ENCODE measurements at regions not wholly inside any gene's neighbourhood (a gene's known extent, or its start where the extent isn't known, plus 50 kb on each side); places are given as distances from the start of the nearest gene placed in this dataset.

- no peaks in the 10 kb centered on the region for H4K20me1 ChIP-seq (ENCODE audit: insufficient read depth, low read length)
These were observed 238.3 kb upstream of the KLF12 start for GRCh38 chr13:74372511-74372910.

DNA sequence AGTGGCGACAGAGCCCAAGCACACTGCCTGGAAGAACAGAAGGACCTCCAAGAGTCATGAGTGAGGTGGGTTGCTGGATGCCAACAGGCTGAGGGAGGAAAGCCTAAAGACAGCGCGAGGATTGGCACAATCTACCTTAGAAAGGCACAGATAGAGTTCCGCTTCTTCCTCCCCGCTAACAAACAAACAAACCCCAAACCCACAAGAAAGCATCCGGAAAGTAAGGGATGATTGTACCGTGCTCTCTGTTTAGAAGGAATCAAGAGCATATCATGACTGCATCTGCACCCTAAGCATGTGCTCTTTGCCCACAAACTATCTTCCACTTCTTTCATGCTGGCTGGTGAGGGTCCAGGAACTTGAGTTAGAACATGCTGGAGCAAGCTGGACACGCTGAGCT is 233.0 kb upstream of the KLF12 start:
- DNase-seq, result no peak
- Histone ChIP-seq H3K9me3 (replicated peaks; ENCODE audit: insufficient read depth, low read length) (no peaks in the 10 kb centered on the region), H2AFZ (ENCODE audit: low read length) (no peak overlapping the region), H3K4me2 (ENCODE audit: low read depth, low read length) (no peak overlapping the region), H3K4me3 (ENCODE audit: low read length) (no peak overlapping the region), H3K27me3 (replicated peaks; ENCODE audit: insufficient read depth, low read length) (no peaks in the 10 kb centered on the region), H3K9ac (ENCODE audit: low read length) (no peak overlapping the region), H3K36me3 (replicated peaks; ENCODE audit: insufficient read depth, low read length) (no peaks in the 10 kb centered on the region), H4K20me1 (ENCODE audit: insufficient read depth, low read length) (no peaks in the 10 kb centered on the region), H3F3A (ENCODE audit: insufficient read depth, low read length) (no peaks in the 10 kb centered on the region), H3K4me1 (ENCODE audit: low read length) (no peaks in the 10 kb centered on the region), H3K79me2 (ENCODE audit: low read length) (no peaks in the 10 kb centered on the region), H3K27ac (ENCODE audit: low read length) (no peak overlapping the region), H3K9me2 (replicated peaks; ENCODE audit: insufficient read depth, low read length) (no peaks in the 10 kb centered on the region)
- TF ChIP-seq EZH2phosphoT487 (IDR thresholded peaks at IDR 0.05; ENCODE audit: low read length), result no peak
- no peak for TF ChIP-seq EZH2 (optimal IDR thresholded peaks at IDR 0.05; ENCODE audit: low read depth, low read length)
- TF ChIP-seq CTCF (IDR thresholded peaks at IDR 0.05; ENCODE audit: low read length), result no peak

More at GRCh38 chr13:74372511-74372910, 238.3 kb upstream of the KLF12 start:
- H3K4me1 ChIP-seq (ENCODE audit: low read length), result no peaks in the 10 kb centered on the region
- no peaks in the 10 kb centered on the region for H3K36me3 ChIP-seq (replicated peaks; ENCODE audit: insufficient read depth, low read length)
- H3K9ac ChIP-seq (ENCODE audit: low read length), result no peak overlapping the region
- no peaks in the 10 kb centered on the region for H3K9me3 ChIP-seq (replicated peaks; ENCODE audit: insufficient read depth, low read length)
- H3F3A ChIP-seq (ENCODE audit: insufficient read depth, low read length), result no peaks in the 10 kb centered on the region
- H2AFZ ChIP-seq (ENCODE audit: low read length), result no peak overlapping the region
- TF ChIP-seq EZH2 (optimal IDR thresholded peaks at IDR 0.05; ENCODE audit: low read depth, low read length), result no peak
- no peak for TF ChIP-seq EZH2phosphoT487 (IDR thresholded peaks at IDR 0.05; ENCODE audit: low read length)
- TF ChIP-seq CTCF (IDR thresholded peaks at IDR 0.05; ENCODE audit: low read length), result no peak
- H3K27me3 ChIP-seq (replicated peaks; ENCODE audit: insufficient read depth, low read length), result no peaks in the 10 kb centered on the region
- DNase-seq, result no peak
- no peaks in the 10 kb centered on the region for H3K9me2 ChIP-seq (replicated peaks; ENCODE audit: insufficient read depth, low read length)
- H3K4me3 ChIP-seq (ENCODE audit: low read length), result no peak overlapping the region
- H3K27ac ChIP-seq (ENCODE audit: low read length), result no peak overlapping the region
- no peak overlapping the region for H3K4me2 ChIP-seq (ENCODE audit: low read depth, low read length)
- no peaks in the 10 kb centered on the region for H3K79me2 ChIP-seq (ENCODE audit: low read length)

DNA sequence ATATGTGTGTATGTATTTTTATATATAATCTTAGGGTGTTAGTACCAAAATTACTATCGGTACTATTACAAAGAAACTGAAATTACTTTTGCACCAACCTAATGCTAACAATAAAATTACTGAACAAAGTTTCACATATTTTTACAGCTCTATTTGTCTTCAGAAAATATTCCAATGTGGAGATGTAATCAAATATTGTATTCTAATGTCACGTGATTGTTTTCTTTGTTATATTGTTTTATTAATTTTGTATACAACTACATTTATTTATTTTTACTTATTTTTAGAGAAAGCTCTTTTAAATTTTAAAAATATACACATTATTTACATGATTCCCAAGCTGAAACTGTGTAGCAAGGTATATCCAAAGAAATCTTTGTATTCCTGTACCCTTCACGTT is 227.1 kb upstream of the KLF12 start:
- Histone ChIP-seq H3K9me3 (replicated peaks; ENCODE audit: insufficient read depth, low read length) (no peaks in the 10 kb centered on the region), H4K20me1 (ENCODE audit: insufficient read depth, low read length) (no peaks in the 10 kb centered on the region), H3K36me3 (replicated peaks; ENCODE audit: insufficient read depth, low read length) (no peaks in the 10 kb centered on the region), H3K4me1 (ENCODE audit: low read length) (no peaks in the 10 kb centered on the region), H3K27ac (ENCODE audit: low read length) (no peak overlapping the region), H3K27me3 (replicated peaks; ENCODE audit: insufficient read depth, low read length) (no peaks in the 10 kb centered on the region), H2AFZ (ENCODE audit: low read length) (no peak overlapping the region), H3K79me2 (ENCODE audit: low read length) (no peaks in the 10 kb centered on the region), H3K9me2 (replicated peaks; ENCODE audit: insufficient read depth, low read length) (no peaks in the 10 kb centered on the region), H3F3A (ENCODE audit: insufficient read depth, low read length) (no peaks in the 10 kb centered on the region), H3K9ac (ENCODE audit: low read length) (no peak overlapping the region), H3K4me2 (ENCODE audit: low read depth, low read length) (no peak overlapping the region), H3K4me3 (ENCODE audit: low read length) (no peak overlapping the region)
- TF ChIP-seq EZH2 (optimal IDR thresholded peaks at IDR 0.05; ENCODE audit: low read depth, low read length) (no peak), CTCF (IDR thresholded peaks at IDR 0.05; ENCODE audit: low read length) (no peak), EZH2phosphoT487 (IDR thresholded peaks at IDR 0.05; ENCODE audit: low read length) (no peak)
- no peak for DNase-seq
